K562 (cell line): ENCODE measurements at regions not wholly inside any gene's neighbourhood (a gene's known extent, or its start where the extent isn't known, plus 50 kb on each side); places are given as distances from the start of the nearest gene placed in this dataset.

ENCODE experiments used
- ATAC-seq: fragments of 200-7000 bp; cut with Tn5 transposase; 3 replicates; pipeline ENCODE4 v1.9.1; 2020; ENCODE audit warnings: moderate library complexity
- BruUV-seq: library from RNA; stranded (reverse); fragments of 400-500 nt; replicated peaks from 2 replicates; lab custom pipeline; 2021; lab: Mats Ljungman, UMichigan
- CTCF ChIA-PET: fragments of 300-600 bp; formaldehyde crosslinking; extraction: SDS; loops from one replicate; lab custom pipeline; 2021; ENCODE audit warnings: low intra/inter-chr PET ratio; lab: Yijun Ruan, JAX
- POLR2A ChIA-PET: fragments of 300-600, 350-650 bp; sonication (Branson Sonifier 250); formaldehyde crosslinking; extraction: SDS; loops from one replicate; lab custom pipeline; 2021; ENCODE audit warnings: antibody characterized with exemption, inconsistent platforms; lab: Yijun Ruan, JAX
- DNase-seq, 4 experiments: peaks; one replicate each; pipeline versions ENCODE4 v3.0.0 to v3.0.0-alpha.2; 2011 to 2018; ENCODE audit warnings: low spot score in 3 of 4, mixed read lengths in 3 of 4; ENCODE audit errors: extremely low read depth in 1 of 4
- FAIRE-seq: peaks from 2 replicates; lab custom pipeline; 2011; peaks lifted over from hg19 to GRCh38; lab: Jason Lieb, UNC
- H2AFZ ChIP-seq: 2 replicates; pipeline ENCODE4 v1.6.0; 2011; ENCODE audit warnings: low read depth, low read length, control low read depth, inconsistent platforms
- H3K27ac ChIP-seq: fragments of 200-600 bp; 3 replicates; pipeline ENCODE4 v1.8.0; 2011; ENCODE audit warnings: low read depth, mild to moderate bottlenecking, control low read depth, inconsistent platforms, low read length, moderate library complexity, mixed read lengths; ENCODE audit errors: extremely low read depth
- H3K27me3 ChIP-seq, 2 experiments: fragments of 300-600 bp in 1 of 2; 2 replicates in 1 of 2; 3 replicates in 1 of 2; pipeline versions ENCODE4 v1.6.0 to v1.8.0; 2011; ENCODE audit warnings: inconsistent platforms in 2 of 2, low read length in 2 of 2, mild to moderate bottlenecking in 1 of 2, mixed read lengths in 1 of 2, moderate library complexity in 1 of 2; ENCODE audit not compliant: control insufficient read depth in 2 of 2, insufficient read depth in 2 of 2
- H3K36me3 ChIP-seq: fragments of 300-600 bp; 3 replicates; pipeline ENCODE4 v1.8.0; 2011; ENCODE audit warnings: mild to moderate bottlenecking, low read length, inconsistent platforms; ENCODE audit not compliant: control insufficient read depth, insufficient read depth
- H3K4me1 ChIP-seq, 2 experiments: fragments of 200-600 bp in 1 of 2; replicated peaks in 1 of 2; 2 replicates in 1 of 2; 3 replicates in 1 of 2; pipeline versions ENCODE4 v1.5.1 to v1.8.0; 2011; ENCODE audit warnings: inconsistent platforms in 2 of 2, low read length in 2 of 2, mild to moderate bottlenecking in 1 of 2, mixed read lengths in 1 of 2, moderate library complexity in 1 of 2; ENCODE audit not compliant: control insufficient read depth in 2 of 2, insufficient read depth in 2 of 2
- H3K4me2 ChIP-seq: 2 replicates; pipeline ENCODE4 v1.6.1; 2011; ENCODE audit warnings: low read length, control low read depth, inconsistent platforms, mixed read lengths; ENCODE audit not compliant: insufficient read depth
- H3K4me3 ChIP-seq: fragments of 200-600 bp; sonication (generic), shearing (Covaris generic); 2 replicates; pipeline ENCODE4 v1.5.1; 2016; ENCODE audit warnings: control low read depth, inconsistent platforms
- H3K79me2 ChIP-seq: fragments of 200-600 bp; 3 replicates; pipeline ENCODE4 v1.8.0; 2011; ENCODE audit warnings: low read length, inconsistent platforms; ENCODE audit not compliant: control insufficient read depth, insufficient read depth
- H3K9ac ChIP-seq, 2 experiments: 2 replicates each; pipeline versions ENCODE4 v1.6.0 to v1.6.1; 2011; ENCODE audit warnings: low read depth in 2 of 2, low read length in 2 of 2, control low read depth in 1 of 2, inconsistent platforms in 1 of 2, mild to moderate bottlenecking in 1 of 2, mixed read lengths in 1 of 2; ENCODE audit not compliant: insufficient read depth in 1 of 2
- H3K9me1 ChIP-seq: one replicate; pipeline ENCODE4 v1.6.0; 2011; ENCODE audit warnings: inconsistent platforms, mild to moderate bottlenecking, low read length, moderate library complexity; ENCODE audit not compliant: control insufficient read depth, insufficient read depth
- H3K9me3 ChIP-seq: replicated peaks from 2 replicates; pipeline ENCODE4 v1.5.1; 2011; ENCODE audit warnings: low read depth, low read length, inconsistent platforms; ENCODE audit not compliant: control insufficient read depth, insufficient read depth
- H4K20me1 ChIP-seq: replicated peaks from 2 replicates; pipeline ENCODE4 v1.6.1; 2011; ENCODE audit warnings: low read length, inconsistent platforms, mixed read lengths; ENCODE audit not compliant: control insufficient read depth, insufficient read depth
- ATF2 ChIP-seq: sonication (generic); formaldehyde crosslinking; IDR thresholded peaks from 2 replicates; pipeline ENCODE4 v1.8.1; 2022; ENCODE audit warnings: missing genetic modification reagents
- BCOR ChIP-seq: fragments of 450-650 bp; IDR thresholded peaks from 2 replicates; pipeline ENCODE4 v1.6.1; 2016
- CCAR2 ChIP-seq: fragments of 200-400 bp; formaldehyde crosslinking; IDR thresholded peaks from 2 replicates; pipeline ENCODE4 v1.6.1; 2017; ENCODE audit warnings: mild to moderate bottlenecking, low read depth, low read length
- IRF2 ChIP-seq: sonication (generic); formaldehyde crosslinking; IDR thresholded peaks from 2 replicates; pipeline ENCODE4 v1.8.1; 2022; ENCODE audit warnings: mild to moderate bottlenecking, missing genetic modification reagents
- MXI1 ChIP-seq: IDR thresholded peaks from 2 replicates; pipeline ENCODE4 v1.6.1; 2011; ENCODE audit warnings: low read depth, mild to moderate bottlenecking, improper control_type of control experiment, low read length
- RERE ChIP-seq: sonication (generic); formaldehyde crosslinking; IDR thresholded peaks from 2 replicates; pipeline ENCODE4 v1.8.0; 2023; ENCODE audit warnings: missing genetic modification reagents, mild to moderate bottlenecking, borderline replicate concordance
- SP1 ChIP-seq: sonication (generic); formaldehyde crosslinking; IDR thresholded peaks from 2 replicates; pipeline ENCODE4 v1.8.1; 2022; ENCODE audit warnings: mild to moderate bottlenecking, missing genetic modification reagents
- WGBS: fragments of 100-300 bp; shearing (Covaris generic); methylation state at CpG from one replicate; pipeline ENCODE4 v1.1.6; 2016; ENCODE audit warnings: low coverage, mixed read lengths; ENCODE audit not compliant: insufficient coverage; ENCODE audit errors: missing lambda C conversion rate; 5-methylcytosine and 5-hydroxymethylcytosine counted together
- in situ Hi-C: fragments of 300-500 bp; cut with MboI; formaldehyde crosslinking; loops from 4 replicates; pipeline ENCODE4 v1.15.0; 2018; ENCODE audit warnings: inconsistent platforms, mixed read lengths
- intact Hi-C: fragments of 100-400 bp; cut with micrococcal nuclease; formaldehyde crosslinking; loops from 2 replicates; pipeline ENCODE4 v1.14.2; 2022

GRCh38 chr9:87107072-87107471, 159.8 kb upstream of the GAS1 start:
- Histone ChIP-seq H3K9ac (no peak overlapping the region), H3K79me2 (no peaks in the 10 kb centered on the region), H2AFZ (no peak overlapping the region), H3K9me3 (no peaks in the 10 kb centered on the region), H3K27me3 (0 out of 5 replicates have a peak, but pooled peaks cover 0 to 4% of the 10 kb centered on the region in 2 experiments), H3K36me3 (no peaks in the 10 kb centered on the region), H4K20me1 (no peaks in the 10 kb centered on the region), H3K9me1 (no peaks in the 10 kb centered on the region), H3K4me2 (no peak overlapping the region), H3K27ac (no peak overlapping the region), H3K4me3 (no peak overlapping the region), H3K4me1 (no peaks in the 10 kb centered on the region)
- CTCF ChIA-PET: no interaction called here
- DNase-seq: no peak
- POLR2A ChIA-PET: no interaction called here
- no TSS peak for BruUV-seq
- no peak for TF ChIP-seq RERE (CRISPR knock-in tag)
- no peak for TF ChIP-seq MXI1
- TF ChIP-seq CCAR2: no peak
- no peak for TF ChIP-seq ATF2 (CRISPR knock-in tag)
- TF ChIP-seq IRF2: no peak
- TF ChIP-seq BCOR: no peak
- no peak for TF ChIP-seq SP1 (CRISPR knock-in tag)
- intact Hi-C loops (no loop called here), in situ Hi-C loops (no loop called here)
- no peak for FAIRE-seq
- ATAC-seq: no peak
- 0% methylated on average over 1 of the region's 1 CpG for WGBS
